SH-SY5Y (cell line): ENCODE measurements at regions not wholly inside any gene's neighbourhood (a gene's known extent, or its start where the extent isn't known, plus 50 kb on each side); places are given as distances from the start of the nearest gene placed in this dataset.

ENCODE experiments used
- GATA2 ChIP-seq: IDR thresholded peaks from 2 replicates; pipeline ENCODE4 v1.6.1; 2011; ENCODE audit warnings: mild to moderate bottlenecking, low read depth, low read length
- GATA3 ChIP-seq: IDR thresholded peaks from 2 replicates; pipeline ENCODE4 v1.6.1; 2011; ENCODE audit warnings: low read depth, mild to moderate bottlenecking, low read length, moderate library complexity

- no peak for TF ChIP-seq GATA3
- TF ChIP-seq GATA2 = no peak
Observed at GRCh38 chr13:69524459-69525150, 583.0 kb upstream of the ATXN8OS start.

DNA sequence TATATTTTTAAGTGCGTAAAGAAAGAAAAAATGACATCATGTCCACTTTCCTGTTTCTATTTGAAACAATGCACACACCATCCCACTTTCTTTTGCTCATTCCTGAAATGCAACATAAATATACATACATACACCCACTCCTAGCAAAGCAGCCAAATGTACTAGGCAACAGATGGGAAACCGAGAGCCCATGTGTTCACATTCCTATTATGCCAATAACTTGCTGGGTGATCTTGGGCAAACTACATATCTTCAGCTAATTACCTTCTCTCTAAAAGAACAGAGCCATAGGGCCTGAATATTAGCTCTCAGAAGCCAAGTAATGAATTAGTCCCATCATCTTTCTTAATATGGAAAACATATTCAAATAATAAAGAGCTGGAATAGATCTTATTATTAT, 610.6 kb upstream of the ATXN8OS start:
- TF ChIP-seq GATA3 = no peak
- TF ChIP-seq GATA2 = no peak

DNA sequence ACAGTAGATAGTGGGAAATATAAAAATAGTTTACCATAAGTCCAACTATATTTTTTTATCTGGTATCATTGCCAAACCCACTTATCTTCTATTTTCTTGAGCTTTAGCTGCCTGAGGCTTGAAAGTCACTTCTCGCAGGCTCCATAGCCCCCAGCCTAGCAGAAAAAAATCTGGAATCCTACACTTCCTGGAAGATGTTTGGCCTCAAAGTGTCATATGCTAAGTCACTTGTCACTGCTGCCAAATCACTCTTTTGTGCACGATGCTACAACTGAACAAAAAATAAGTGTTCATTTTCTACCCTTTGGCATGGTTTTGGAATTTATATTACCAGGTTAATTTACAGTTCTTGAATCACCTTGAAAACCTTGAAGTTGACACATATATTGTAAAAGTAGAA, 612.5 kb upstream of the ATXN8OS start:
- TF ChIP-seq GATA2 (no peak), GATA3 (no peak)

GRCh38 chr13:69487576-69487975, 620.0 kb upstream of the ATXN8OS start:
- TF ChIP-seq GATA2 (no peak), GATA3 (no peak)

DNA sequence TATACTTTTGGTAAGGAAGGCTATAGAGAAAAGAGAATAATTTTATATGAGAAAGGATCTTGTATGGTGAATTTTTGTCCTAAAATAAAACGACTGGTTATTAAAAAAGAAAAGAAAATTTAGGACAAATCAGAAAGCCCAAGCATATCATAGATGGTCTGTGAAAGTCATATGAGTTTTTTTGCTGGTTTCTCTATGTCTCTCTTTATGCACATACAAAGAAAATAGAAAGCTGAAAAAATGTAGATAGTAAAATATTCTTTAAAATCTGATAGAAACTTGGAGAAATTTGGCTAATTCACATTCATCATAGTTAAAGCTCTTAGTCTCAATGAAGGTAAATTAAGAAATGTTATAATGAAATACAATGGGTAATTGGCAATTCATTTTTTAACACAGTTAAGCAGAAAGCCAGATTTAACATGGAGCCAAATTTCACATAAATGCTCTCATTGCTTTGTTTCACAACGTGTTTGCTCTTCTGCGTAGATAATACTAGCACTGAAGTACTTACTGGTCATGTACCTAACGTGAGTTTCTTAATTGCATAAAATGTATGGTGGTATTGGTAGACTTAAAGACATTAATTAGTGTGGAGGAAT, 621.5 kb upstream of the ATXN8OS start:
- TF ChIP-seq GATA3 = no peak
- no peak for TF ChIP-seq GATA2

GRCh38 chr13:69477451-69477850, 630.2 kb upstream of the ATXN8OS start:
- no peak for TF ChIP-seq GATA3
- TF ChIP-seq GATA2 = no peak

DNA sequence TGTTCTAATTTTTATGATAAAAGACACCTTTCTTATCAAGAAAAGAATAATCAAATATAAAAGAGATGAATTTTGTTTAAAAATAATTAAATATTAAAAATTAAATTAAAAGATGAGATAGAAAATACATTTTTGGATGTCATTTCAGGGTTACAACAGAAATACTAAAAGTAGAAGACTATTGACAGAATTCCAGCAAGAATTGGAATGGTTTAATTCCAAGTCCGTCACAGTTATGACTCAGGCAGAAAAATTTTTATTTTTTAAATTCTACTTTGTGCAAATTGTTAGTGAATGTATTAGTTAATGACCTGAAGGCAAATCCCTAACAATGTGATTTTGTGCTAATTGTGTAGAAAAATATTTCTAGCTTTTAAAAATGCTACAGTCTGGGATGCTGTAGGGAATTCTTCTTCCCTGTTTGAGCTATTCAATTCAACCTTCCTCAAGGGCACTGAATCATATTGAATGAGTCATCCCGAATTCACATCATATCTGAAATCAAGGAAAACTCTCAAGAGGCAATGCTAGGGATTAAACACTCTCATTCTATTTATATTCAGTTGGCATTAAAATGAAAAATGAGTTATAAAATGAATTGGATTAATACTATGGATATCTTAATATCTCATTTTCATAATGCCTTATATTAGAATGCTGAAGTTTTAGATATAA, 633.5 kb upstream of the ATXN8OS start:
- TF ChIP-seq GATA3 (no peak), GATA2 (no peak)

- no peak for TF ChIP-seq GATA2
- TF ChIP-seq GATA3 = no peak
Observed at GRCh38 chr13:69468624-69469023, 639.0 kb upstream of the ATXN8OS start.

DNA sequence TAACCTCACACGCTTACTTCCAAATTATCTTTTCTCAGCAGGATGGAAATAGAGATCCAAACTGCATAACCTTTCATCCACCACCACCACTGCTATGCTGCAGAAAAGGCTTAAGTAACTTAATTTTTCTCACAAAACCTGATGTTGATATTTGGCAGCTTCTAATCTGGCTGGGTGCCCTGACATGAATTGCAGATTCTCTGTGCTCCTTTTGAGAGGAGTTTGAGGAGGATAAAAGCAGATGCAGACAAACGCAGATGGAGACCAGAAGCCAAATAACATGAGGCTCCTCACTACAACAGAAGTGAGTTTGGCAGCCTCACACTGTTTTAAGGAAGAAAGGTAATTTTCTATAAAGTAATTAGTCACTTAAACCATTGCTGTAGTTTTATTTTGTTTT, 646.2 kb upstream of the ATXN8OS start:
- TF ChIP-seq GATA3 = no peak
- TF ChIP-seq GATA2 = no peak

DNA sequence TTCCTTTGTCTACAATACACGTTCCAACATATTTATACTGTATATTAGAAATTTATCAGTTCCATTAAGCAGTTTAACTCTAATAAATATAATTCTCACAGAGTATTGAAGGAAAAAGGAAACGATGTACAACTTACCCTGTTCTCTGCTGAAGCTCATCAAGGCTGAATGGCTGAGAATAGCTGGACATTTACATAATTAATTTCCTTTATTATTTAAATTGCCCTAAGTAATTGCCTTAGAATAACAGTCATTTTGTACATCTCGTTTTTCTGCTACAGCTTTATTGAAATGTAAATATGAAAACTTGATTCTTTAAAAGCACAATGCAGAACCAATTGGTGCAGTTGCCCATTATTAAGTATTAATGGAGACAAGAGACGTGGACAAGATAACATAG, 648.3 kb upstream of the ATXN8OS start:
- TF ChIP-seq GATA3 (no peak), GATA2 (no peak)

GRCh38 chr13:69458013-69458412, 649.6 kb upstream of the ATXN8OS start:
- TF ChIP-seq GATA3 (peak; percentile 58), GATA2 (no peak)

GRCh38 chr13:69450245-69450644, 657.4 kb upstream of the ATXN8OS start:
- TF ChIP-seq GATA3 (no peak), GATA2 (no peak)

DNA sequence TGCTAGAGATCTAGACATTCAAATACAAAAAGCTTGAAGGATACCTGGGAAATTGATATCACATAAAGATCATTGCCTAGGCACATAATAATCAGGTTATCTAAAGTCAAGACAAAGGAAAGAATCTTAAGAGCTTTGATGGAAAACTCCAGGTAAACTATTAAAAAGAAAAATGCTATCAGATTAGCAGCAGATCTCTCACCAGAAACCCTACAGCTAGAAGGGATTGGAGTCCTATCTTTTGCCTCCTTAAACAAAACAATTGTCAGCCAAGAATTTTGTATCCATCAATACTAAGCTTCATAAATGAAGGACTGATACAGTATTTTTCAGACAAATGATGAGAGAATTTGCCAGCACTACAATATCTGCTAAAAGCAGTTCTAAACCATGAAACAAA, 682.4 kb upstream of the ATXN8OS start:
- TF ChIP-seq GATA3 (no peak), GATA2 (no peak)

DNA sequence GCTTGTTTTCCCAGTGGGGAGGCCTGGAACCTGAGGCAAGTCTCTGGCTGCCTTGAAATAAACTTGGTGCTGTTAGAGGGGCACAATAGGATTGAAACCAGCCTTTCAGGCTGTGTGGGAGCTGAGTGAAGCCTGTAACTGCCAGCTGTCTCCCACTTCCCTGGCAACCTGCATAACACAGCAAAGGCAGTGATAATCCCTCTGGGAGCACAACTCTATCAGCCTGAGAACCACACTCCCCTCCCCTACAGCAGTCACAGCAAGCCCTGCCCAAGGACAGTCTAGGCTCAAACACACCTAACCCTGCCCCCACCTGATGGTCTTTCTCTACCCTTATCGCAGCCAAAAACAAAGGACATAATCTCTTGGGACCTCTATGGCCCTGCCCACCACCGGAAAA, 683.8 kb upstream of the ATXN8OS start:
- TF ChIP-seq GATA3 (no peak), GATA2 (no peak)

DNA sequence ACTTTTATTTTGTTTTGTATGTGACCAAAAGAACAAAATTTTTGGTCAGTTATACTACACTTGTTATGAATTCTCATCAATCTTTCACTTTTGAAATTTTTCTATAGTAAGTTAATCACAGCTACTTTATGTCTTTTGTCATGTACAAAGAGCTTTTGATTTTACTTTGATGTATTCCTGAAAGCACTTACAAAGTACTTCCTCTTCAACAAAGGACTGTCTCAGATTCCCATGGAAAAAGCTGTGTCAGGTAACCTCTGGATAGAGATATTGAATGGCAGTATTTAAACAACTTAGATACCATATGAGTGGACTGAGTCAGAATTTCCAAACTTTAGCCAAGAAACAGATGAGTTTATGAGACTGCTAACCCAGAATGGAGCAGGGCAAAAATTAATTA, 689.3 kb upstream of the ATXN8OS start:
- TF ChIP-seq GATA3 = no peak
- TF ChIP-seq GATA2 = no peak
